K562 (cell line): ENCODE measurements at regions not wholly inside any gene's neighbourhood (a gene's known extent, or its start where the extent isn't known, plus 50 kb on each side); places are given as distances from the start of the nearest gene placed in this dataset.

Experiments
- ATAC-seq: fragments of 200-7000 bp; cut with Tn5 transposase; 3 replicates; pipeline ENCODE4 v1.9.1; 2020; ENCODE audit warnings: moderate library complexity
- BruUV-seq: library from RNA; stranded (reverse); fragments of 400-500 nt; replicated peaks from 2 replicates; lab custom pipeline; 2021; lab: Mats Ljungman, UMichigan
- CTCF ChIA-PET: fragments of 300-600 bp; formaldehyde crosslinking; extraction: SDS; loops from one replicate; lab custom pipeline; 2021; ENCODE audit warnings: low intra/inter-chr PET ratio; lab: Yijun Ruan, JAX
- POLR2A ChIA-PET: fragments of 300-600, 350-650 bp; sonication (Branson Sonifier 250); formaldehyde crosslinking; extraction: SDS; loops from one replicate; lab custom pipeline; 2021; ENCODE audit warnings: antibody characterized with exemption, inconsistent platforms; lab: Yijun Ruan, JAX
- DNase-seq, 4 experiments: peaks; one replicate each; pipeline versions ENCODE4 v3.0.0 to v3.0.0-alpha.2; 2011 to 2018; ENCODE audit warnings: low spot score in 3 of 4, mixed read lengths in 3 of 4; ENCODE audit errors: extremely low read depth in 1 of 4
- FAIRE-seq: peaks from 2 replicates; lab custom pipeline; 2011; peaks lifted over from hg19 to GRCh38; lab: Jason Lieb, UNC
- H2AFZ ChIP-seq: 2 replicates; pipeline ENCODE4 v1.6.0; 2011; ENCODE audit warnings: low read depth, low read length, control low read depth, inconsistent platforms
- H3K27ac ChIP-seq: fragments of 200-600 bp; 3 replicates; pipeline ENCODE4 v1.8.0; 2011; ENCODE audit warnings: low read depth, mild to moderate bottlenecking, control low read depth, inconsistent platforms, low read length, moderate library complexity, mixed read lengths; ENCODE audit errors: extremely low read depth
- H3K27me3 ChIP-seq, 2 experiments: fragments of 300-600 bp in 1 of 2; 2 replicates in 1 of 2; 3 replicates in 1 of 2; pipeline versions ENCODE4 v1.6.0 to v1.8.0; 2011; ENCODE audit warnings: inconsistent platforms in 2 of 2, low read length in 2 of 2, mild to moderate bottlenecking in 1 of 2, mixed read lengths in 1 of 2, moderate library complexity in 1 of 2; ENCODE audit not compliant: control insufficient read depth in 2 of 2, insufficient read depth in 2 of 2
- H3K36me3 ChIP-seq: fragments of 300-600 bp; 3 replicates; pipeline ENCODE4 v1.8.0; 2011; ENCODE audit warnings: mild to moderate bottlenecking, low read length, inconsistent platforms; ENCODE audit not compliant: control insufficient read depth, insufficient read depth
- H3K4me1 ChIP-seq, 2 experiments: fragments of 200-600 bp in 1 of 2; replicated peaks in 1 of 2; 2 replicates in 1 of 2; 3 replicates in 1 of 2; pipeline versions ENCODE4 v1.5.1 to v1.8.0; 2011; ENCODE audit warnings: inconsistent platforms in 2 of 2, low read length in 2 of 2, mild to moderate bottlenecking in 1 of 2, mixed read lengths in 1 of 2, moderate library complexity in 1 of 2; ENCODE audit not compliant: control insufficient read depth in 2 of 2, insufficient read depth in 2 of 2
- H3K4me2 ChIP-seq: 2 replicates; pipeline ENCODE4 v1.6.1; 2011; ENCODE audit warnings: low read length, control low read depth, inconsistent platforms, mixed read lengths; ENCODE audit not compliant: insufficient read depth
- H3K4me3 ChIP-seq: fragments of 200-600 bp; sonication (generic), shearing (Covaris generic); 2 replicates; pipeline ENCODE4 v1.5.1; 2016; ENCODE audit warnings: control low read depth, inconsistent platforms
- H3K79me2 ChIP-seq: fragments of 200-600 bp; 3 replicates; pipeline ENCODE4 v1.8.0; 2011; ENCODE audit warnings: low read length, inconsistent platforms; ENCODE audit not compliant: control insufficient read depth, insufficient read depth
- H3K9ac ChIP-seq, 2 experiments: 2 replicates each; pipeline versions ENCODE4 v1.6.0 to v1.6.1; 2011; ENCODE audit warnings: low read depth in 2 of 2, low read length in 2 of 2, control low read depth in 1 of 2, inconsistent platforms in 1 of 2, mild to moderate bottlenecking in 1 of 2, mixed read lengths in 1 of 2; ENCODE audit not compliant: insufficient read depth in 1 of 2
- H3K9me1 ChIP-seq: one replicate; pipeline ENCODE4 v1.6.0; 2011; ENCODE audit warnings: inconsistent platforms, mild to moderate bottlenecking, low read length, moderate library complexity; ENCODE audit not compliant: control insufficient read depth, insufficient read depth
- H3K9me3 ChIP-seq: replicated peaks from 2 replicates; pipeline ENCODE4 v1.5.1; 2011; ENCODE audit warnings: low read depth, low read length, inconsistent platforms; ENCODE audit not compliant: control insufficient read depth, insufficient read depth
- H4K20me1 ChIP-seq: replicated peaks from 2 replicates; pipeline ENCODE4 v1.6.1; 2011; ENCODE audit warnings: low read length, inconsistent platforms, mixed read lengths; ENCODE audit not compliant: control insufficient read depth, insufficient read depth
- ARNT ChIP-seq, 2 experiments: fragments of 450-650 bp; IDR thresholded peaks; 2 replicates each; pipeline ENCODE4 v1.6.1; 2016; ENCODE audit warnings: mild to moderate bottlenecking in 1 of 2
- CAMTA2 ChIP-seq: fragments of 250-450 bp; sonication (Bioruptor Pico); conservative IDR thresholded peaks from 2 replicates; pipeline ENCODE4 v1.5.1; 2022
- CHCHD3 ChIP-seq: fragments of 250-450 bp; sonication (Bioruptor Pico); IDR thresholded peaks from 2 replicates; pipeline ENCODE4 v2.1.2; 2022; ENCODE audit warnings: mild to moderate bottlenecking
- CUX1 ChIP-seq: fragments of 200-800 bp; sonication (Bioruptor generic); IDR thresholded peaks from 2 replicates; pipeline ENCODE4 v1.6.1; 2016; ENCODE audit warnings: missing genetic modification characterization, missing compliant biosample characterization
- EHMT2 ChIP-seq: fragments of 450-650 bp; IDR thresholded peaks from 2 replicates; pipeline ENCODE4 v1.6.1; 2018; ENCODE audit warnings: antibody characterized with exemption
- GABPA ChIP-seq: fragments of 200-800 bp; sonication (Bioruptor generic); conservative IDR thresholded peaks from 2 replicates; pipeline ENCODE4 v1.6.1; 2016; ENCODE audit warnings: low read depth, missing genetic modification characterization, missing compliant biosample characterization
- L3MBTL2 ChIP-seq: fragments of 450-650 bp; IDR thresholded peaks from 2 replicates; pipeline ENCODE4 v1.6.1; 2016; ENCODE audit warnings: mild to moderate bottlenecking, moderate library complexity
- MAFF ChIP-seq: IDR thresholded peaks from 2 replicates; pipeline ENCODE4 v1.6.1; 2012; ENCODE audit warnings: low read length, improper control_type of control experiment
- NEUROD1 ChIP-seq: fragments of 150-350 bp; IDR thresholded peaks from 2 replicates; pipeline ENCODE4 v1.6.1; 2014; ENCODE audit warnings: borderline replicate concordance, low read length, low read depth; ENCODE audit not compliant: partially characterized antibody
- SP2 ChIP-seq: IDR thresholded peaks from 2 replicates; pipeline ENCODE4 v1.6.1; 2011; ENCODE audit warnings: mild to moderate bottlenecking, low read depth, low read length, moderate library complexity; ENCODE audit not compliant: poor library complexity, severe bottlenecking; ENCODE audit errors: extremely low read depth
- ZNF609 ChIP-seq: sonication (generic); formaldehyde crosslinking; IDR thresholded peaks from 2 replicates; pipeline ENCODE4 v1.8.1; 2023; ENCODE audit warnings: missing genetic modification reagents, mild to moderate bottlenecking, borderline replicate concordance
- WGBS: fragments of 100-300 bp; shearing (Covaris generic); methylation state at CpG from one replicate; pipeline ENCODE4 v1.1.6; 2016; ENCODE audit warnings: low coverage, mixed read lengths; ENCODE audit not compliant: insufficient coverage; ENCODE audit errors: missing lambda C conversion rate; 5-methylcytosine and 5-hydroxymethylcytosine counted together
- in situ Hi-C: fragments of 300-500 bp; cut with MboI; formaldehyde crosslinking; loops from 4 replicates; pipeline ENCODE4 v1.15.0; 2018; ENCODE audit warnings: inconsistent platforms, mixed read lengths
- intact Hi-C: fragments of 100-400 bp; cut with micrococcal nuclease; formaldehyde crosslinking; loops from 2 replicates; pipeline ENCODE4 v1.14.2; 2022

GRCh38 chr5:2039180-2039531, 156.4 kb upstream of the IRX4 start:
- in situ Hi-C loops (loop anchor here (10.0 kb wide), 1 partner anchor 294 kb away; no protein-coding TSS in a partner anchor), intact Hi-C loops (no loop called here)
- Histone ChIP-seq H3K9me1 (no peaks in the 10 kb centered on the region), H3K4me3 (no peak overlapping the region), H3K9me3 (no peaks in the 10 kb centered on the region), H3K27me3 (peaks cover 25 to 42% of the 10 kb centered on the region in 2 experiments; a peak in 4 of 5 replicates), H3K4me1 (peaks cover 0 to 5% of the 10 kb centered on the region in 2 experiments; a peak in 2 of 5 replicates), H2AFZ (no peak overlapping the region), H3K4me2 (no peak overlapping the region), H4K20me1 (no peaks in the 10 kb centered on the region), H3K36me3 (no peaks in the 10 kb centered on the region), H3K27ac (no peak overlapping the region), H3K9ac (no peak overlapping the region), H3K79me2 (no peaks in the 10 kb centered on the region)
- ATAC-seq: no peak
- no peak for FAIRE-seq
- CTCF ChIA-PET: interaction anchor here (1.0 kb wide), 1 partner anchor 276 kb away, joined by 3 read pairs; no protein-coding TSS in a partner anchor
- no TSS peak for BruUV-seq
- WGBS: 2% methylated on average over 8 of the region's 8 CpGs
- no peak for DNase-seq
- POLR2A ChIA-PET: no interaction called here
- TF ChIP-seq SP2 (no peak), CHCHD3 (CRISPR knock-in tag) (no peak), MAFF (no peak), CUX1 (CRISPR knock-in tag) (no peak), EHMT2 (no peak), ZNF609 (CRISPR knock-in tag) (no peak), ARNT (IDR thresholded peaks at IDR 0.05) (no peak), L3MBTL2 (no peak), GABPA (tag) (no peak), CAMTA2 (CRISPR knock-in tag) (no peak), NEUROD1 (no peak)
